Neural progenitor cell (in vitro differentiated cells): ENCODE measurements at regions not wholly inside any gene's neighbourhood (a gene's known extent, or its start where the extent isn't known, plus 50 kb on each side); places are given as distances from the start of the nearest gene placed in this dataset.
"Not testable (repeated sequence)": the region's sequence is repeated elsewhere in the genome, so short reads cannot be mapped to it uniquely, and the experiment has no call there.

Experiments
- CTCF ChIP-seq: fragments of 200-600 bp; sonication (generic); IDR thresholded peaks from 2 replicates; pipeline ENCODE4 v1.5.1; 2017; ENCODE audit warnings: antibody characterized with exemption, mild to moderate bottlenecking
- EZH2 ChIP-seq: fragments of 200-600 bp; sonication (generic); IDR thresholded peaks from 2 replicates; pipeline ENCODE4 v1.6.1; 2017; ENCODE audit warnings: antibody characterized with exemption, mild to moderate bottlenecking, moderate library complexity
- EZH2phosphoT487 ChIP-seq: fragments of 200-600 bp; sonication (generic); IDR thresholded peaks from 2 replicates; pipeline ENCODE4 v1.6.1; 2017; ENCODE audit warnings: antibody characterized with exemption

DNA sequence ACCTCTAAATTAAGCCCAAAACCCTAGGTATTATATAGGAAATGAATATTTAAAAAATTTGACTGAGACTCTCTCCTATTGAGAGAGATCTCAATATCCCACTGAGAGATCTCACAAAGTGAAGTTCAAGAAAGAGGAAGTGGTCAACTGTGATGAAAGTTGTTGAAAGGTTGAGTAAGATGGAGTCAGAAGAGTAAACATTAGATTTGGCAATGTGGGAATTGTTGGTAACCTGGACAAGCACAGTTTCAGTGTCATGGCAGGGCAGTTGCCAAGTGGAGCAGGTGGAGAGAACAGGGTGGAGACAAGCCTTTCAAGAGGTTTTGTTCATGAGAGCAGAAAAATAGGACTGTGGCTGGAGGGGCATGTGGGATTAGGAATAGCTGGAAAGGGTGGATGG lies 747.9 kb downstream of the EPHA7 start:
- TF ChIP-seq CTCF, EZH2phosphoT487, EZH2: not testable (repeated sequence)
